Subcutaneous abdominal adipose tissue (tissue), 5 donors: ENCODE measurements at regions not wholly inside any gene's neighbourhood (a gene's known extent, or its start where the extent isn't known, plus 50 kb on each side); places are given as distances from the start of the nearest gene placed in this dataset.
"Not testable (repeated sequence)": the region's sequence is repeated elsewhere in the genome, so short reads cannot be mapped to it uniquely, and the experiment has no call there.

Experiments
- H3K27ac ChIP-seq: one replicate; pipeline ENCODE4 v1.7.0; 2013; ENCODE audit warnings: low read depth, mild to moderate bottlenecking, inconsistent platforms, low read length, moderate library complexity
- H3K27me3 ChIP-seq, 5 donors: one replicate each; pipeline ENCODE4 v1.7.0; 2013; ENCODE audit warnings: low read length in 5 of 5, inconsistent platforms in 1 of 5; ENCODE audit not compliant: control insufficient read depth in 5 of 5, insufficient read depth in 4 of 5
- H3K36me3 ChIP-seq, 5 donors: one replicate each; pipeline ENCODE4 v1.7.0; 2013; ENCODE audit warnings: low read length in 5 of 5; ENCODE audit not compliant: control insufficient read depth in 5 of 5, insufficient read depth in 5 of 5
- H3K4me1 ChIP-seq, 5 donors: one replicate each; pipeline ENCODE4 v1.7.0; 2013; ENCODE audit warnings: low read length in 5 of 5, mild to moderate bottlenecking in 3 of 5, moderate library complexity in 1 of 5; ENCODE audit not compliant: control insufficient read depth in 5 of 5, insufficient read depth in 5 of 5
- H3K4me3 ChIP-seq, 5 donors: one replicate each; pipeline ENCODE4 v1.7.0; 2013; ENCODE audit warnings: low read length in 5 of 5, low read depth in 1 of 5
- H3K9ac ChIP-seq, 5 donors: one replicate each; pipeline ENCODE4 v1.7.0; 2013; ENCODE audit warnings: low read length in 5 of 5, mild to moderate bottlenecking in 4 of 5, moderate library complexity in 3 of 5
- H3K9me3 ChIP-seq, 5 donors: one replicate each; pipeline ENCODE4 v1.7.0; 2013; ENCODE audit warnings: low read length in 5 of 5; ENCODE audit not compliant: control insufficient read depth in 5 of 5
- donor health status: healthy.
- donor health status: healthy.
- donor health status: healthy.
- donor health status: healthy.
- donor health status: healthy.

DNA sequence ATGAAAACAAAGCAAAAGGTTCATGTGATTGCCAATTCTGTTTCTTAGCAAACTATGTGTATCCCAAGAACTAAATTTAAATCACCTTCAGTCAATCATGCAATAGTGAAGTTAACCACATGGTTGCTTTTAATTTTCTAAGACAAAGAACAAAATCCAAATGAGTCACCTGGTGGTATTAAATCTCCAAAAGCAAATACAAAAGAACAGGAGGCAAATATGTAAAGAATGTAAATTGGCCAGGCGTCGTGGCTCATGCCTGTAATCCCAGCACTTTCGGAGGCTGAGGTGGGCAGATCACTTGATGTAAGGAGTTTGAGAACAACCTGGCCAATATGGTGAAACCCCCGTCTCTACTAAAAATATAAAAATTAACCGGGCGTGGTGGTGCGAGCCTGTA lies 54.2 kb upstream of the PIK3R4 start:
- H3K9ac ChIP-seq, result no peak overlapping the region
- H3K4me3 ChIP-seq, result no peak overlapping the region
- H3K36me3 ChIP-seq, result no peaks in the 10 kb centered on the region
- H3K4me1 ChIP-seq, result no peaks in the 10 kb centered on the region
- no peak overlapping the region for H3K27ac ChIP-seq
- H3K9me3 ChIP-seq, result peaks cover 0 to 3% (median 0%) of the 10 kb centered on the region in 5 donors
- no peaks in the 10 kb centered on the region for H3K27me3 ChIP-seq

GRCh38 chr3:130801473-130801872 lies 54.8 kb upstream of the PIK3R4 start:
- Histone ChIP-seq H3K27ac (no peak overlapping the region), H3K4me3 (no peak overlapping the region), H3K9ac (no peak overlapping the region), H3K36me3 (no peaks in the 10 kb centered on the region), H3K9me3 (peaks cover 0 to 3% (median 0%) of the 10 kb centered on the region in 5 donors), H3K27me3 (no peaks in the 10 kb centered on the region), H3K4me1 (no peaks in the 10 kb centered on the region)

DNA sequence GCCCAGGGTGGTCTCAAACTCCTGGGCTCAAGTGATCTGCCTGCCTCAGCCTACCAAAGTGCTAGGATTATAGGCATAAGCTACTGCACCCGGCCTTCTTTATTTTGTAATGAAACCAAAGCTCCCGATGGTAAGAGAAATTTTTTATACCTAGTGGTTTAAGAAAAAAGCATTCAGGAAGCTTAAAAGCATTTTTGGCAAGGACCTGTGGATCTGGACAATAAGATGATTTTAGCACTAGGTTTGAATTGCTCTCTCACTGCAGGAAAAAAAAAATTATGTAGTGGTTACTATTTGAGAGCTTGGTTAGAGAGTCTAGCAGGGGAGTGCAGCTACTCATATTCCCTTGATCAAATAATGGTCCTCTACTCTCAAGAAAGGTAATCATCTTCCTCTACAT lies 64.9 kb upstream of the PIK3R4 start:
- Histone ChIP-seq H3K27ac (no peak overlapping the region), H3K4me3 (no peak overlapping the region), H3K9me3 (peaks cover 0 to 5% (median 0%) of the 10 kb centered on the region in 5 donors), H3K4me1 (no peaks in the 10 kb centered on the region), H3K36me3 (no peaks in the 10 kb centered on the region), H3K9ac (no peak overlapping the region), H3K27me3 (no peaks in the 10 kb centered on the region)

GRCh38 chr3:130814691-130815472 lies 68.3 kb upstream of the PIK3R4 start:
- Histone ChIP-seq H3K9me3 (peaks cover 0 to 5% (median 0%) of the 10 kb centered on the region in 5 donors), H3K27me3 (no peaks in the 10 kb centered on the region), H3K4me3 (no peak overlapping the region), H3K27ac (no peak overlapping the region), H3K4me1 (no peaks in the 10 kb centered on the region), H3K36me3 (no peaks in the 10 kb centered on the region), H3K9ac (no peak overlapping the region)

DNA sequence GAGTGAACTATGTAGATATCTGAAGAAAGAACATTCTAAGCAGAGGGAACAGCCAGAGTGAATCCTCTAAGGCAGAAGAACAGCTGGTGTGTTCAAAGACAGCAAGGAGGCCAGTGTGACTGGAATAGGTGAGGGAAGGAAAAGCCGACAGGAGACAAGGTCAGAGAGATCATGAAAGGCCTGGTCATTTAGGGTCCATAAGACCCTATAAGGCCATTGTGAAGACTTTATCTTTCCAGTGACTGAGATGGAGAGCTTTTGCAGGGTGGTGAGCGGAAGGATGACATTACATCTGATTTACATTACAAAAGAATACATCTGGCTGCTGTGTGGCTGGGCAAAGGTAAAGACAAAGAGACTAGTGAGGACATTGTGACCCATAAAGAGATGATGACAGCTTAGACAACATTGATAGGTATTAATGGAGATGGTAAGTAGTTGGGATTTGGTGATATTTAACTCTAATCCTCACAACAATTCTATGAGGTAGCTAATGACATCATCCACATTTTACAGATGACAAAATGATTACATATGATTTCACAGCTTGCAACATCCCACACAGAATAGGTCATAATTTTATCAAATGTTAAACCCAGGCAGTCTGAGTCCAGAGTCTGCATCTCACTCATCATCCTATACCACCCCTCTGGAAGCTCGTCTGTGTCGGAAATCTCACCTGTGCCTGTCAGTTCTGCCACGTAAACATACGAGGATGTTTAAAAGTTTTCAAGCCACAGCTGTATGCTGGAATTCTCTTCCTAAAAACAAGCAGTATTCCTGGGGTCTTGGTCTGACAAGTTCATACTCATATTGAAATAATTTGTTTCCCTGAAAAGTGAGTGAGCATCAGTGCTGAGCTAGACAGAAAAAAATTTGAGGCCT lies 70.2 kb upstream of the PIK3R4 start:
- H3K27me3 ChIP-seq, result no peaks in the 10 kb centered on the region
- H3K9ac ChIP-seq, result no peak overlapping the region
- H3K9me3 ChIP-seq, result no peaks in the 10 kb centered on the region
- no peaks in the 10 kb centered on the region for H3K36me3 ChIP-seq
- no peak overlapping the region for H3K4me3 ChIP-seq
- no peak overlapping the region for H3K27ac ChIP-seq
- peaks cover 0 to 3% (median 0%) of the 10 kb centered on the region in 5 donors for H3K4me1 ChIP-seq

DNA sequence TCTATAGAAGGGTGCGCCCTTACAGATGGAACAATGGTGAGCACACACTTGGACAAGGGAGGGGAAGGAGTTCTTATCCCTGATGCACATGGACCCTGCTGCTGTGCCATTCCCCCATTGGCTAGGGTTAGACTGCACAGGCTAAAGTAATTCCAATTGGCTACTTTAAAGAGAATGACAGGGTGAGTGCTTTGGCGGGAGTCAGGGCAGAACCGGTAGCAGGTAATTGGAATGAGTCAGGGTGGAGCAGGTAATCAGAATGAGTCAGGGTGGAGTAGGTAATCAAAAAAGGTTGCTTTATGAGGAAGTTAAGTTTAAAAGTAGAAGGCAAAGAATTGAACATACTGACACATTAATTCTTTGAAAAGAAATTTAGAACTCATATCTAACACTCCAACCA lies 71.4 kb upstream of the PIK3R4 start:
- H3K4me1 ChIP-seq, result peaks cover 0 to 12% (median 6%) of the 10 kb centered on the region in 5 donors
- H3K36me3 ChIP-seq, H3K27ac ChIP-seq, H3K27me3 ChIP-seq, H3K9me3 ChIP-seq, H3K9ac ChIP-seq, H3K4me3 ChIP-seq: not testable (repeated sequence)

GRCh38 chr3:130820976-130821375 lies 72.9 kb upstream of the ATP2C1 start:
- Histone ChIP-seq H3K27me3 (no peaks in the 10 kb centered on the region), H3K4me3 (no peak overlapping the region), H3K9ac (no peak overlapping the region), H3K36me3 (no peaks in the 10 kb centered on the region), H3K4me1 (peaks cover 0 to 29% (median 24%) of the 10 kb centered on the region in 5 donors), H3K27ac (no peak overlapping the region), H3K9me3 (no peaks in the 10 kb centered on the region)

GRCh38 chr3:130821806-130822205 lies 72.1 kb upstream of the ATP2C1 start:
- Histone ChIP-seq H3K9me3 (no peaks in the 10 kb centered on the region), H3K36me3 (no peaks in the 10 kb centered on the region), H3K4me3 (no peak overlapping the region), H3K27ac (no peak overlapping the region), H3K27me3 (no peaks in the 10 kb centered on the region), H3K9ac (no peak overlapping the region), H3K4me1 (peaks cover 0 to 30% (median 24%) of the 10 kb centered on the region in 5 donors)

- H3K27ac ChIP-seq, result peak overlapping the region; percentile 80
- peaks cover 0 to 30% (median 24%) of the 10 kb centered on the region in 5 donors for H3K4me1 ChIP-seq
- H3K27me3 ChIP-seq, result no peaks in the 10 kb centered on the region
- H3K36me3 ChIP-seq, result no peaks in the 10 kb centered on the region
- H3K4me3 ChIP-seq, result no peak overlapping the region
- H3K9ac ChIP-seq, result peak overlapping the region in 1 of 5 donors; percentile 45
- no peaks in the 10 kb centered on the region for H3K9me3 ChIP-seq
Observed at GRCh38 chr3:130823241-130823884, 70.5 kb upstream of the ATP2C1 start.

GRCh38 chr3:130823996-130824395 lies 69.9 kb upstream of the ATP2C1 start:
- no peaks in the 10 kb centered on the region for H3K27me3 ChIP-seq
- H3K9ac ChIP-seq, result peak overlapping the region in 1 of 5 donors; percentile 43
- H3K36me3 ChIP-seq, result no peaks in the 10 kb centered on the region
- no peak overlapping the region for H3K4me3 ChIP-seq
- H3K9me3 ChIP-seq, result no peaks in the 10 kb centered on the region
- H3K4me1 ChIP-seq, result peaks cover 0 to 30% (median 24%) of the 10 kb centered on the region in 5 donors
- H3K27ac ChIP-seq, result peak overlapping the region; percentile 80
